Psoas muscle (tissue), 7 donors: ENCODE measurements at regions not wholly inside any gene's neighbourhood (a gene's known extent, or its start where the extent isn't known, plus 50 kb on each side); places are given as distances from the start of the nearest gene placed in this dataset.
"Not testable (repeated sequence)": the region's sequence is repeated elsewhere in the genome, so short reads cannot be mapped to it uniquely, and the experiment has no call there.

Experiments used
- ATAC-seq, 4 donors: fragments of 200-7000 bp; cut with Tn5 transposase; one replicate each; pipeline ENCODE4 v1.9.1; 2020; ENCODE audit warnings: moderate library complexity in 3 of 4, mild to moderate bottlenecking in 2 of 4
- DNase-seq, 2 donors: peaks; one replicate each; pipeline ENCODE4 v3.0.0-alpha.2; 2020
- H3K27ac ChIP-seq: fragments of 200-600 bp; one replicate; pipeline ENCODE4 v1.8.0; 2022
- H3K27me3 ChIP-seq, 3 donors: fragments of 200-600 bp in 1 of 3; one replicate each; pipeline versions ENCODE4 v1.6.1 to v1.8.0; 2013 to 2022; ENCODE audit warnings: low read length in 2 of 3, mild to moderate bottlenecking in 2 of 3, moderate library complexity in 1 of 3; ENCODE audit not compliant: insufficient read depth in 3 of 3
- H3K36me3 ChIP-seq, 2 donors: fragments of 200-600 bp in 1 of 2; one replicate each; pipeline versions ENCODE4 v1.6.1 to v1.8.0; 2013 to 2022; ENCODE audit warnings: low read depth in 1 of 2, mild to moderate bottlenecking in 1 of 2, moderate library complexity in 1 of 2; ENCODE audit not compliant: insufficient read depth in 1 of 2
- H3K4me1 ChIP-seq: fragments of 200-600 bp; one replicate; pipeline ENCODE4 v1.8.0; 2022
- H3K4me3 ChIP-seq: fragments of 200-600 bp; one replicate; pipeline ENCODE4 v1.8.0; 2022; ENCODE audit warnings: mild to moderate bottlenecking
- H3K9me3 ChIP-seq: fragments of 200-600 bp; one replicate; pipeline ENCODE4 v1.8.0; 2022
- WGBS, 3 donors: extraction: QIAGEN DNeasy Blood & Tissue Kit; methylation state at CpG; one replicate each; pipeline versions ENCODE4 v1.1.6 to v1.1.7; 2013; 5-methylcytosine and 5-hydroxymethylcytosine counted together
- intact Hi-C, 2 donors: fragments of 100-400 bp; cut with DNase I; formaldehyde crosslinking; loops; one replicate each; pipeline versions ENCODE4 v1.11.0 to v1.14.2; 2022
- TF ChIP-seq, protein P1 (sequence below): fragments of 200-600 bp; IDR thresholded peaks from one replicate; pipeline ENCODE4 v1.8.0; 2022; ENCODE audit warnings: antibody characterized with exemption
- donor health status: healthy with polysubstance abuse.
- donor health status: DM: no; HTN: no; CAD: no; lungs with moderate emphysema.
- donor health status: Bipolar disorder and iron deficiency.
- donor health status: healthy.
- donor health status: DM: yes; HTN: yes; CAD: no.
- donor health status: DM: no; HTN: no; CAD: no.
- donor health status: DM: yes; HTN: yes; CAD: no.

- H3K4me3 ChIP-seq, H3K4me1 ChIP-seq, H3K9me3 ChIP-seq, H3K27ac ChIP-seq, ATAC-seq, H3K36me3 ChIP-seq, H3K27me3 ChIP-seq, intact Hi-C loops: not testable (repeated sequence)
- 80 to 95% (median 93%) methylated on average over 1 to 9 of the region's 20 CpGs for WGBS, 3 donors
- DNase-seq: peak in 1 of 2 donors; percentile 25
Measured at GRCh38 chr4:131743348-131743747, 1405.7 kb upstream of the PCDH10 start.

DNA sequence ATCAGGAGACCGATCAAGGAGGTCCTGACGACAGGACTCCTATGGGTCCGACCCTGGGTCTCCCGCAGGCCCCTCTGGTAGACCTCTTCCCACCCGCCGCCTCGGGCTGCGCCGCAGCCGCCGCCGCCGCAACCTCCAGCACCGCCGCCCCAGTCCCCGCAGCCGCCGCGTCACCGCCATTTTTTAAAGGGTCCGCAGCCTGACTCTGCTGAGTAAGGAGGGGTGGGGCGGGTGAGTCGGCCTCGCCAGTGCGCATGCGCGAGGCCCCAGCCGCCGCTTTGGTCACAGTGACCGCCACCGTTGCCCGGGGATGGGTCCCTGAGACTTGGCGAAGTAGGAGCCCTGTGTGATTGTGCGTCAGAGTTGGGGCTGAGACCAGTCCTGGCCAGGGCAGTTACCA is 1401.9 kb upstream of the PCDH10 start:
- H3K4me3 ChIP-seq, H3K27ac ChIP-seq, DNase-seq, ATAC-seq, H3K4me1 ChIP-seq, H3K36me3 ChIP-seq, H3K27me3 ChIP-seq, H3K9me3 ChIP-seq, intact Hi-C loops: not testable (repeated sequence)
- WGBS, 3 donors: 96% methylated on average over 15 of the region's 34 CpGs; no CpG with 5 or more reads in 2 of the 3 donors

GRCh38 chr4:131749224-131749623 is 1399.9 kb upstream of the PCDH10 start:
- 93 to 96% (median 95%) methylated on average over 7 to 13 of the region's 31 CpGs for WGBS, 3 donors

GRCh38 chr4:131750006-131750405 is 1399.1 kb upstream of the PCDH10 start:
- H3K4me1 ChIP-seq, H3K27me3 ChIP-seq, H3K9me3 ChIP-seq, H3K4me3 ChIP-seq, intact Hi-C loops, DNase-seq, H3K36me3 ChIP-seq, ATAC-seq, H3K27ac ChIP-seq: not testable (repeated sequence)
- WGBS, 3 donors: 90 to 97% (median 91%) methylated on average over 7 to 15 of the region's 25 CpGs

More at GRCh38 chr4:131749224-131749623, 1399.9 kb upstream of the PCDH10 start:
- H3K27me3 ChIP-seq, H3K9me3 ChIP-seq, intact Hi-C loops, H3K36me3 ChIP-seq, DNase-seq, ATAC-seq, H3K27ac ChIP-seq, H3K4me3 ChIP-seq, H3K4me1 ChIP-seq: not testable (repeated sequence)

DNA sequence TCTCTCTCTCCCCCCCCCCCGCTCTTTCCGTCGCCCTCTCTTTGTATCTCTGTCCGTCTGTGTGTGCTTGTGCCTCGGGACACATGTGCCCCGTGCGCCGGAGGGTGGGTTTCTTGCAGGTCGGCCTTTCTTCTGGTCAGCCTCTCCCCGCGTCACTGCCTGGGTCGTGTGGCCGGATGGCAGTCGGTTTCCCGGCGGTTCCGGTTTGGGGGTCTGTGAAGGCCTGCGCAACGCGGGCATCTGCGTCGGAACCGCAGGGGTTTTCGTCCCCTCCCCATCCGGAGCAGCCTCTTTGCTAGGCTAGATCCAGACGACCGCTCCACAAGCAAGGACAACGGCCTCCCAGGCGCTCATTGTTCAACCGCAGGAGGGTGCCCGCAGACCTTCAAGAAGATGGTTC is 1398.6 kb upstream of the PCDH10 start:
- ATAC-seq, H3K4me3 ChIP-seq, H3K36me3 ChIP-seq, H3K4me1 ChIP-seq, H3K27ac ChIP-seq, H3K9me3 ChIP-seq, H3K27me3 ChIP-seq, intact Hi-C loops: not testable (repeated sequence)
- DNase-seq: peak in 1 of 2 donors; percentile 33
- 97 to 99% (median 97%) methylated on average over 18 to 22 of the region's 31 CpGs for WGBS, 3 donors

- H3K4me3 ChIP-seq, DNase-seq, H3K9me3 ChIP-seq, H3K4me1 ChIP-seq, H3K27me3 ChIP-seq, ATAC-seq, intact Hi-C loops, H3K36me3 ChIP-seq, H3K27ac ChIP-seq: not testable (repeated sequence)
- 89 to 93% methylated on average over 3 to 23 of the region's 35 CpGs; no CpG with 5 or more reads in 1 of the 3 donors for WGBS, 3 donors
Measured at GRCh38 chr4:131762234-131762633, 1386.9 kb upstream of the PCDH10 start.

GRCh38 chr4:131764730-131765129 is 1384.4 kb upstream of the PCDH10 start:
- ATAC-seq (no peak), DNase-seq (peak in 1 of 2 donors; percentile 11)
- TF ChIP-seq, protein P1, sequence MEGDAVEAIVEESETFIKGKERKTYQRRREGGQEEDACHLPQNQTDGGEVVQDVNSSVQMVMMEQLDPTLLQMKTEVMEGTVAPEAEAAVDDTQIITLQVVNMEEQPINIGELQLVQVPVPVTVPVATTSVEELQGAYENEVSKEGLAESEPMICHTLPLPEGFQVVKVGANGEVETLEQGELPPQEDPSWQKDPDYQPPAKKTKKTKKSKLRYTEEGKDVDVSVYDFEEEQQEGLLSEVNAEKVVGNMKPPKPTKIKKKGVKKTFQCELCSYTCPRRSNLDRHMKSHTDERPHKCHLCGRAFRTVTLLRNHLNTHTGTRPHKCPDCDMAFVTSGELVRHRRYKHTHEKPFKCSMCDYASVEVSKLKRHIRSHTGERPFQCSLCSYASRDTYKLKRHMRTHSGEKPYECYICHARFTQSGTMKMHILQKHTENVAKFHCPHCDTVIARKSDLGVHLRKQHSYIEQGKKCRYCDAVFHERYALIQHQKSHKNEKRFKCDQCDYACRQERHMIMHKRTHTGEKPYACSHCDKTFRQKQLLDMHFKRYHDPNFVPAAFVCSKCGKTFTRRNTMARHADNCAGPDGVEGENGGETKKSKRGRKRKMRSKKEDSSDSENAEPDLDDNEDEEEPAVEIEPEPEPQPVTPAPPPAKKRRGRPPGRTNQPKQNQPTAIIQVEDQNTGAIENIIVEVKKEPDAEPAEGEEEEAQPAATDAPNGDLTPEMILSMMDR: no peak

DNA sequence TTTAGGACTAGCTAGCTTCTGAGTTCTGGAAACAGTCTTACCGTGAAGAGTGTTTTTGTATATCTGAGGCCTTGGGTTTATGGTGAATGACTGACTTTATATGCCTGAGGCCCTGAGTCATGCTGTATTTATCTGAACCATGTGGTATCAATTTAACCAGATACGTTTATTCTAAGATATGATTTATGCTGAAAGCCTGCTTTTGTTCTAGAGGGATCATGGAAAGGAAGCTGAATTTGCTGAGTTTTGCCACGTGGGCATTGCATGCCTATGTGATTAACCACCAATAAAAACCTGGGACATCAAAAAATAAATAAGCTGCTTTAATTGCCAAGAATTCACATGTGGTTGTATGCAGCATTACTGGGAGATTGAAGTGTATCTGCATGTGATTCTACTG is 1374.7 kb upstream of the PCDH10 start:
- H3K9me3 ChIP-seq, H3K27ac ChIP-seq, H3K4me1 ChIP-seq, ATAC-seq, H3K27me3 ChIP-seq, H3K36me3 ChIP-seq, intact Hi-C loops, DNase-seq, H3K4me3 ChIP-seq: not testable (repeated sequence)
- WGBS, 3 donors: 7 to 19% (median 17%) methylated on average over 3 of the region's 3 CpGs

More at GRCh38 chr4:131764730-131765129, 1384.4 kb upstream of the PCDH10 start:
- WGBS, 3 donors: 96 to 98% (median 96%) methylated on average over 28 of the region's 28 CpGs
- Histone ChIP-seq H3K27ac (no peak overlapping the region), H3K9me3 (no peaks in the 10 kb centered on the region), H3K4me1 (no peaks in the 10 kb centered on the region), H3K4me3 (no peak overlapping the region), H3K27me3 (no peaks in the 10 kb centered on the region), H3K36me3 (no peaks in the 10 kb centered on the region)
- intact Hi-C loops: no loop called here

DNA sequence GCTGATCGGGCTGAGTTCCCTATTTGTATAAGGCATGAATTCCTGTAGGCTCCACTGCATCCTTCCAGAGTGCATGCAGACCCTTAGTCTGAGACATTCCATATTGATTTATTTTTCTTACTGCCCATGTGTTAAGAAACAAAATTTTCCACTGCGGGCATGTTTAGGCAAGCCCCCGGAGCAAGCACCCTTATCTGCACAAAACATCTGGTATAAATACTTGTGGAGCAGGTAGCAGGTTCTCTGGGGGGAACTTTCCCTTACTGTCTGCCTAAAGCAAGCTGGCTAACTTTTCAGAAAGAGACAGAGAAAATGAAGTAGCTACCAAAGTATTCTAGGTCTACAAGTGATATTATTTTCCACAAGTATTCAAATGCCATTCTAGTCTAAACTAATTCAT is 1338.5 kb upstream of the PCDH10 start:
- intact Hi-C loops, H3K4me1 ChIP-seq: not testable (repeated sequence)
- 60 to 72% (median 65%) methylated on average over 3 of the region's 3 CpGs for WGBS, 3 donors

More for the DNA sequence above, 1338.5 kb upstream of the PCDH10 start:
- not testable (repeated sequence) for ATAC-seq, DNase-seq, H3K4me3 ChIP-seq, H3K27ac ChIP-seq, H3K9me3 ChIP-seq, H3K36me3 ChIP-seq, H3K27me3 ChIP-seq
